HG03354 (cell line): ENCODE measurements at regions not wholly inside any gene's neighbourhood (a gene's known extent, or its start where the extent isn't known, plus 50 kb on each side); places are given as distances from the start of the nearest gene placed in this dataset.
A peak's percentile ranks its signal among the peaks of the same experiment; 100 is the strongest.
"Not testable (repeated sequence)": the region's sequence is repeated elsewhere in the genome, so short reads cannot be mapped to it uniquely, and the experiment has no call there.

Experiments
- ATAC-seq: cut with Tn5 transposase; IDR thresholded peaks from one replicate; pipeline ENCODE4 v1.9.1; 2021; ENCODE audit warnings: mild to moderate bottlenecking; ENCODE audit not compliant: unreplicated experiment, poor library complexity, severe bottlenecking

- no peak for ATAC-seq
These were observed 106.6 kb upstream of the CHST15 start for GRCh38 chr10:124200011-124200410.

- ATAC-seq = no peak
These were observed 105.5 kb upstream of the CHST15 start for GRCh38 chr10:124198871-124199270.

GRCh38 chr10:124198125-124198501, 104.7 kb upstream of the CHST15 start:
- no peak for ATAC-seq

- no peak for ATAC-seq
These were observed 104.2 kb upstream of the CHST15 start for GRCh38 chr10:124197371-124198124.

GRCh38 chr10:124196659-124197058, 103.3 kb upstream of the CHST15 start:
- ATAC-seq = peak; percentile 54

- peak; percentile 56 for ATAC-seq
These were observed 100.9 kb upstream of the CHST15 start for GRCh38 chr10:124194199-124194824.

GRCh38 chr10:124193309-124193696, 99.9 kb upstream of the CHST15 start:
- ATAC-seq = no peak

- ATAC-seq = not testable (repeated sequence)
These were observed 99.4 kb upstream of the CHST15 start for GRCh38 chr10:124192664-124193308.

- ATAC-seq = not testable (repeated sequence)
These were observed 97.1 kb upstream of the CHST15 start for GRCh38 chr10:124190476-124190875.

GRCh38 chr10:124186956-124187355, 93.6 kb upstream of the CHST15 start:
- ATAC-seq = no peak

GRCh38 chr10:124185084-124185483, 91.7 kb upstream of the CHST15 start:
- ATAC-seq = no peak

GRCh38 chr10:124184208-124184830, 90.9 kb upstream of the CHST15 start:
- ATAC-seq = no peak

- no peak for ATAC-seq
These were observed 90.2 kb upstream of the CHST15 start for GRCh38 chr10:124183617-124184016.

- ATAC-seq = no peak
These were observed 88.7 kb upstream of the CHST15 start for GRCh38 chr10:124182088-124182541.

- ATAC-seq = no peak
These were observed 88.3 kb upstream of the CHST15 start for GRCh38 chr10:124181656-124182055.

GRCh38 chr10:124180947-124181549, 87.7 kb upstream of the CHST15 start:
- ATAC-seq = no peak

- ATAC-seq = no peak
These were observed 86.8 kb upstream of the CHST15 start for GRCh38 chr10:124180044-124180745.

- no peak for ATAC-seq
These were observed 86.1 kb upstream of the CHST15 start for GRCh38 chr10:124179308-124180043.

GRCh38 chr10:124177180-124177518, 83.8 kb upstream of the CHST15 start:
- ATAC-seq = no peak
